PC-9 (cell line): ENCODE measurements at regions not wholly inside any gene's neighbourhood (a gene's known extent, or its start where the extent isn't known, plus 50 kb on each side); places are given as distances from the start of the nearest gene placed in this dataset.

Experiments used
- BruUV-seq: library from RNA; stranded (reverse); fragments of 400-500 nt; replicated peaks from 2 replicates; lab custom pipeline; 2021; lab: Mats Ljungman, UMichigan
- CTCF ChIA-PET: fragments of 300-600 bp; sonication (Branson Sonifier 250); formaldehyde crosslinking; loops from one replicate; lab custom pipeline; 2022; ENCODE audit warnings: antibody characterized with exemption; lab: Charles Lee
- POLR2A ChIA-PET: fragments of 300-600 bp; sonication (Branson Sonifier 250); formaldehyde crosslinking; loops from one replicate; lab custom pipeline; 2022; ENCODE audit warnings: antibody characterized with exemption; ENCODE audit not compliant: unreplicated experiment; lab: Charles Lee
- DNase-seq, 2 experiments: peaks; one replicate each; pipeline versions ENCODE4 v3.0.0 to v3.0.0-alpha.2; 2015 to 2022; ENCODE audit warnings: mixed read lengths in 1 of 2
- H2AFZ ChIP-seq: fragments of 200-600 bp; sonication (generic); 2 replicates; pipeline ENCODE4 v1.8.1; 2017; ENCODE audit warnings: antibody characterized with exemption
- H3F3A ChIP-seq: fragments of 200-600 bp; sonication (generic); 2 replicates; pipeline ENCODE4 v1.8.1; 2017; ENCODE audit warnings: antibody characterized with exemption, mild to moderate bottlenecking, low read depth; ENCODE audit not compliant: insufficient read depth
- H3K27ac ChIP-seq: fragments of 200-600 bp; sonication (generic); 2 replicates; pipeline ENCODE4 v1.6.1; 2016; ENCODE audit warnings: mixed run types
- H3K27me3 ChIP-seq: fragments of 200-600 bp; sonication (generic); 2 replicates; pipeline ENCODE4 v1.6.1; 2016; ENCODE audit warnings: low read depth, mixed run types; ENCODE audit not compliant: insufficient read depth
- H3K36me3 ChIP-seq: fragments of 200-600 bp; sonication (generic); 2 replicates; pipeline ENCODE4 v1.6.1; 2016; ENCODE audit warnings: low read depth, mixed run types
- H3K4me1 ChIP-seq: fragments of 200-600 bp; sonication (generic); replicated peaks from 2 replicates; pipeline ENCODE4 v1.6.1; 2016; ENCODE audit warnings: mixed run types; ENCODE audit not compliant: insufficient read depth
- H3K4me2 ChIP-seq: fragments of 200-600 bp; sonication (generic); 2 replicates; pipeline ENCODE4 v1.6.1; 2017; ENCODE audit warnings: mixed run types
- H3K4me3 ChIP-seq: fragments of 200-600 bp; sonication (generic); 2 replicates; pipeline ENCODE4 v1.6.1; 2016; ENCODE audit warnings: mixed run types
- H3K79me2 ChIP-seq: fragments of 200-600 bp; sonication (generic); 2 replicates; pipeline ENCODE4 v1.6.1; 2017; ENCODE audit warnings: low read depth, mixed run types
- H3K9me2 ChIP-seq: fragments of 200-600 bp; sonication (generic); 2 replicates; pipeline ENCODE4 v1.8.1; 2017; ENCODE audit warnings: mild to moderate bottlenecking; ENCODE audit not compliant: insufficient read depth
- H3K9me3 ChIP-seq: fragments of 200-600 bp; sonication (generic); 2 replicates; pipeline ENCODE4 v1.8.1; 2016; ENCODE audit warnings: low read depth; ENCODE audit not compliant: insufficient read depth
- H4K20me1 ChIP-seq: fragments of 200-600 bp; sonication (generic); 2 replicates; pipeline ENCODE4 v1.8.1; 2017; ENCODE audit not compliant: insufficient read depth
- EZH2 ChIP-seq: fragments of 200-600 bp; sonication (generic); IDR thresholded peaks from 2 replicates; pipeline ENCODE4 v1.8.0; 2017; ENCODE audit warnings: antibody characterized with exemption, low read depth
- intact Hi-C: fragments of 100-400 bp; cut with micrococcal nuclease; formaldehyde crosslinking; loops from one replicate; pipeline ENCODE4 v1.10.0; 2022; ENCODE audit not compliant: unreplicated experiment
- TF ChIP-seq, protein P1 (sequence below): fragments of 200-600 bp; sonication (generic); conservative IDR thresholded peaks from 2 replicates; pipeline ENCODE4 v1.6.1; 2017; ENCODE audit warnings: mixed run types, antibody characterized with exemption, mild to moderate bottlenecking, moderate library complexity

GRCh38 chr12:108447168-108447832 lies 67.8 kb upstream of the FICD start:
- POLR2A ChIA-PET = no interaction called here
- no peak overlapping the region for H2AFZ ChIP-seq

GRCh38 chr12:108446766-108447165 lies 68.3 kb upstream of the FICD start:
- Histone ChIP-seq H3K27ac (no peak overlapping the region), H3K27me3 (peaks cover 76% of the 10 kb centered on the region), H3K4me1 (no peaks in the 10 kb centered on the region), H3K4me3 (no peak overlapping the region), H3F3A (no peaks in the 10 kb centered on the region), H3K9me3 (no peaks in the 10 kb centered on the region), H3K4me2 (no peak overlapping the region), H3K79me2 (no peaks in the 10 kb centered on the region), H3K36me3 (no peaks in the 10 kb centered on the region), H2AFZ (no peak overlapping the region), H3K9me2 (no peaks in the 10 kb centered on the region), H4K20me1 (no peaks in the 10 kb centered on the region)
- TF ChIP-seq, protein P1, sequence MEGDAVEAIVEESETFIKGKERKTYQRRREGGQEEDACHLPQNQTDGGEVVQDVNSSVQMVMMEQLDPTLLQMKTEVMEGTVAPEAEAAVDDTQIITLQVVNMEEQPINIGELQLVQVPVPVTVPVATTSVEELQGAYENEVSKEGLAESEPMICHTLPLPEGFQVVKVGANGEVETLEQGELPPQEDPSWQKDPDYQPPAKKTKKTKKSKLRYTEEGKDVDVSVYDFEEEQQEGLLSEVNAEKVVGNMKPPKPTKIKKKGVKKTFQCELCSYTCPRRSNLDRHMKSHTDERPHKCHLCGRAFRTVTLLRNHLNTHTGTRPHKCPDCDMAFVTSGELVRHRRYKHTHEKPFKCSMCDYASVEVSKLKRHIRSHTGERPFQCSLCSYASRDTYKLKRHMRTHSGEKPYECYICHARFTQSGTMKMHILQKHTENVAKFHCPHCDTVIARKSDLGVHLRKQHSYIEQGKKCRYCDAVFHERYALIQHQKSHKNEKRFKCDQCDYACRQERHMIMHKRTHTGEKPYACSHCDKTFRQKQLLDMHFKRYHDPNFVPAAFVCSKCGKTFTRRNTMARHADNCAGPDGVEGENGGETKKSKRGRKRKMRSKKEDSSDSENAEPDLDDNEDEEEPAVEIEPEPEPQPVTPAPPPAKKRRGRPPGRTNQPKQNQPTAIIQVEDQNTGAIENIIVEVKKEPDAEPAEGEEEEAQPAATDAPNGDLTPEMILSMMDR = no peak
- ChIA-PET CTCF (no interaction called here), POLR2A (no interaction called here)
- intact Hi-C loops = no loop called here
- no TSS peak for BruUV-seq
- no peak for DNase-seq

More at GRCh38 chr12:108447168-108447832, 67.8 kb upstream of the FICD start:
- intact Hi-C loops = no loop called here
- H3K79me2 ChIP-seq = no peaks in the 10 kb centered on the region
- H3K4me1 ChIP-seq = no peaks in the 10 kb centered on the region
- H3K27ac ChIP-seq = no peak overlapping the region
- TF ChIP-seq, protein P1 = no peak
- no peak for TF ChIP-seq EZH2
- no peaks in the 10 kb centered on the region for H3K9me3 ChIP-seq
- H3K4me2 ChIP-seq = no peak overlapping the region
- no peaks in the 10 kb centered on the region for H4K20me1 ChIP-seq
- H3K36me3 ChIP-seq = no peaks in the 10 kb centered on the region
- no TSS peak for BruUV-seq
- CTCF ChIA-PET = no interaction called here
- no peak for DNase-seq
- H3K4me3 ChIP-seq = no peak overlapping the region
- no peaks in the 10 kb centered on the region for H3K9me2 ChIP-seq
- H3K27me3 ChIP-seq = peaks cover 76% of the 10 kb centered on the region
- no peaks in the 10 kb centered on the region for H3F3A ChIP-seq

DNA sequence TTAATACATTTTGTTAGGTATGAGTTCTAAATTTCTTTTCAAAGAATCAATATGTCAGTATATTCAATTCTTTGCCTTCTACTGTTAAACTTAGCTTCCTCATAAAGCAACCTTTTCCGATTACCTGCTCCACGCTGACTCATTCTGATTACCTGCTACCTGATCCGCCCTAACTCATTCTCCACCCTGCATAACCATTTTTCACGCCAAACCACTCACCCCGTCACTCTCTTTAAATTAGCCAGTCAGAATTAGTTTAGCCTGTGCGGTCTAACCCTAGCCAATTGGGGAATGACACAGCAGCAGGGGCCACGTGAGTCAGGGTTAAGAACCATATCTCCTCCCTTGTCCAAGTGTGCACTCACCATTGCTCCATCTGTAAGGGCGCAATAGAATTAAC lies 72.2 kb upstream of the FICD start:
- no peaks in the 10 kb centered on the region for H3K79me2 ChIP-seq
- no peak overlapping the region for H3K4me2 ChIP-seq
- BruUV-seq = no TSS peak
- no peak overlapping the region for H2AFZ ChIP-seq
- no peaks in the 10 kb centered on the region for H3K36me3 ChIP-seq
- H3K27me3 ChIP-seq = peaks cover 89% of the 10 kb centered on the region
- no peaks in the 10 kb centered on the region for H4K20me1 ChIP-seq
- no peak overlapping the region for H3K27ac ChIP-seq
- intact Hi-C loops = no loop called here
- TF ChIP-seq EZH2 = no peak
- TF ChIP-seq, protein P1 = no peak
- POLR2A ChIA-PET = no interaction called here
- no peaks in the 10 kb centered on the region for H3F3A ChIP-seq
- CTCF ChIA-PET = no interaction called here
- H3K4me1 ChIP-seq = no peaks in the 10 kb centered on the region
- no peak for DNase-seq
- no peaks in the 10 kb centered on the region for H3K9me3 ChIP-seq
- H3K4me3 ChIP-seq = no peak overlapping the region
- H3K9me2 ChIP-seq = no peaks in the 10 kb centered on the region
